Adrenal gland (tissue), 5 donors: ENCODE measurements at regions not wholly inside any gene's neighbourhood (a gene's known extent, or its start where the extent isn't known, plus 50 kb on each side); places are given as distances from the start of the nearest gene placed in this dataset.

Experiments
- CTCF ChIP-seq, 6 experiments: fragments of 450-650 bp in 4 of 6; fragments of 200-600 bp in 2 of 6; sonication (generic) in 1 of 6; IDR thresholded peaks; 1 replicate in 5 of 6; 2 replicates in 1 of 6; pipeline versions ENCODE4 v1.5.1 to v1.8.0; 2016 to 2021; ENCODE audit warnings: antibody characterized with exemption in 6 of 6, mild to moderate bottlenecking in 2 of 6, moderate library complexity in 1 of 6
- POLR2A ChIP-seq, 2 donors: fragments of 450-650 bp; IDR thresholded peaks; one replicate each; pipeline ENCODE4 v1.6.1; 2017; ENCODE audit warnings: antibody characterized with exemption in 2 of 2, mild to moderate bottlenecking in 2 of 2, moderate library complexity in 1 of 2
- donor health status: DM: no; HTN: no; CAD: no.

GRCh38 chr2:171247741-171248662 lies 87.3 kb upstream of the TLK1 start:
- no peak for TF ChIP-seq CTCF (IDR thresholded peaks at IDR 0.05)
- TF ChIP-seq POLR2A (IDR thresholded peaks at IDR 0.05): no peak
